GM12875 (cell line): ENCODE measurements at regions not wholly inside any gene's neighbourhood (a gene's known extent, or its start where the extent isn't known, plus 50 kb on each side); places are given as distances from the start of the nearest gene placed in this dataset.

ENCODE experiments used
- H3K4me3 ChIP-seq: one replicate; pipeline ENCODE4 v1.5.1; 2011; ENCODE audit warnings: low read depth, low read length, control low read depth
- CTCF ChIP-seq: IDR thresholded peaks from 2 replicates; pipeline ENCODE4 v1.5.1; 2011; ENCODE audit warnings: low read depth, mild to moderate bottlenecking, control low read depth, inconsistent platforms, low read length, moderate library complexity, borderline replicate concordance; ENCODE audit not compliant: insufficient read depth

GRCh38 chr16:55151561-55152305 lies 172.3 kb upstream of the IRX6 start:
- H3K4me3 ChIP-seq = no peak overlapping the region
- TF ChIP-seq CTCF = no peak

- TF ChIP-seq CTCF = no peak
Measured at GRCh38 chr16:55152875-55153390, 171.1 kb upstream of the IRX6 start.

GRCh38 chr16:55154262-55154661 lies 169.7 kb upstream of the IRX6 start:
- no peak for TF ChIP-seq CTCF
- H3K4me3 ChIP-seq = no peak overlapping the region

More at GRCh38 chr16:55152875-55153390, 171.1 kb upstream of the IRX6 start:
- H3K4me3 ChIP-seq = no peak overlapping the region

- no peak overlapping the region for H3K4me3 ChIP-seq
Measured at GRCh38 chr16:55154956-55155355, 169.0 kb upstream of the IRX6 start.

GRCh38 chr16:55155815-55156214 lies 168.2 kb upstream of the IRX6 start:
- TF ChIP-seq CTCF = no peak
- no peak overlapping the region for H3K4me3 ChIP-seq

More at GRCh38 chr16:55154956-55155355, 169.0 kb upstream of the IRX6 start:
- no peak for TF ChIP-seq CTCF

GRCh38 chr16:55169780-55170179 lies 154.2 kb upstream of the IRX6 start:
- no peak overlapping the region for H3K4me3 ChIP-seq

More at GRCh38 chr16:55169780-55170179, 154.2 kb upstream of the IRX6 start:
- no peak for TF ChIP-seq CTCF
